HEK293 (cell line): ENCODE measurements at regions not wholly inside any gene's neighbourhood (a gene's known extent, or its start where the extent isn't known, plus 50 kb on each side); places are given as distances from the start of the nearest gene placed in this dataset.

Source experiments
- BCL11B ChIP-seq: fragments of 450-650 bp; formaldehyde crosslinking; IDR thresholded peaks from 2 replicates; pipeline ENCODE4 v1.5.1; 2016; ENCODE audit warnings: low read depth, missing biosample characterization, missing genetic modification characterization
- GLI2 ChIP-seq: fragments of 450-650 bp; formaldehyde crosslinking; IDR thresholded peaks from 2 replicates; pipeline ENCODE4; 2017; ENCODE audit warnings: missing biosample characterization, missing genetic modification characterization, low read depth, borderline replicate concordance
- GLIS2 ChIP-seq: fragments of 450-650 bp; formaldehyde crosslinking; IDR thresholded peaks from 2 replicates; pipeline ENCODE4 v1.5.1; 2016; ENCODE audit warnings: missing biosample characterization, missing genetic modification characterization
- HIC1 ChIP-seq: fragments of 450-650 bp; formaldehyde crosslinking; IDR thresholded peaks from 2 replicates; pipeline ENCODE4 v1.5.1; 2016; ENCODE audit warnings: missing biosample characterization, missing genetic modification characterization
- IKZF3 ChIP-seq: fragments of 450-650 bp; IDR thresholded peaks from 2 replicates; pipeline ENCODE4 v1.5.0; 2018; ENCODE audit warnings: missing biosample characterization, mild to moderate bottlenecking, missing genetic modification characterization, moderate library complexity
- ZBTB21 ChIP-seq: fragments of 450-650 bp; formaldehyde crosslinking; IDR thresholded peaks from 2 replicates; pipeline ENCODE4 v1.5.1; 2017; ENCODE audit warnings: missing biosample characterization, missing genetic modification characterization
- ZBTB48 ChIP-seq: fragments of 450-650 bp; formaldehyde crosslinking; IDR thresholded peaks from 2 replicates; pipeline ENCODE4 v1.5.1; 2016; ENCODE audit warnings: missing biosample characterization, missing genetic modification characterization
- ZBTB8A ChIP-seq: fragments of 450-650 bp; formaldehyde crosslinking; IDR thresholded peaks from 2 replicates; pipeline ENCODE4 v1.5.1; 2016; ENCODE audit warnings: missing biosample characterization, missing genetic modification characterization
- ZFP69B ChIP-seq: fragments of 450-650 bp; formaldehyde crosslinking; IDR thresholded peaks from 2 replicates; pipeline ENCODE4 v1.5.1; 2016; ENCODE audit warnings: missing biosample characterization, missing genetic modification characterization
- ZNF133 ChIP-seq: fragments of 450-650 bp; formaldehyde crosslinking; IDR thresholded peaks from 2 replicates; pipeline ENCODE4 v1.5.1; 2016; ENCODE audit warnings: missing biosample characterization, missing genetic modification characterization
- ZNF184 ChIP-seq: fragments of 450-650 bp; IDR thresholded peaks from 2 replicates; pipeline ENCODE4 v1.5.1; 2018; ENCODE audit warnings: missing biosample characterization, mild to moderate bottlenecking, missing genetic modification characterization
- ZNF221 ChIP-seq: fragments of 450-650 bp; formaldehyde crosslinking; IDR thresholded peaks from 2 replicates; pipeline ENCODE4 v1.5.1; 2017; ENCODE audit warnings: missing biosample characterization, missing genetic modification characterization, borderline replicate concordance
- ZNF366 ChIP-seq: fragments of 450-650 bp; formaldehyde crosslinking; conservative IDR thresholded peaks from 2 replicates; pipeline ENCODE4 v1.5.1; 2016; ENCODE audit warnings: missing biosample characterization, missing genetic modification characterization
- ZNF391 ChIP-seq: fragments of 450-650 bp; formaldehyde crosslinking; IDR thresholded peaks from 2 replicates; pipeline ENCODE4 v1.5.1; 2016; ENCODE audit warnings: low read depth, missing biosample characterization, missing genetic modification characterization, borderline replicate concordance
- ZNF423 ChIP-seq: fragments of 450-650 bp; formaldehyde crosslinking; IDR thresholded peaks from 2 replicates; pipeline ENCODE4 v1.5.1; 2016; ENCODE audit warnings: missing biosample characterization, missing genetic modification characterization
- ZNF449 ChIP-seq: fragments of 450-650 bp; formaldehyde crosslinking; IDR thresholded peaks from 2 replicates; pipeline ENCODE4 v1.5.1; 2017; ENCODE audit warnings: missing biosample characterization, mild to moderate bottlenecking, missing genetic modification characterization, moderate library complexity
- ZNF529 ChIP-seq: fragments of 450-650 bp; formaldehyde crosslinking; IDR thresholded peaks from 2 replicates; pipeline ENCODE4 v1.5.1; 2017; ENCODE audit warnings: missing genetic modification characterization, missing biosample characterization; ENCODE audit not compliant: insufficient replicate concordance
- ZNF530 ChIP-seq: fragments of 450-650 bp; formaldehyde crosslinking; IDR thresholded peaks from 2 replicates; pipeline ENCODE4 v1.5.1; 2016; ENCODE audit warnings: low read depth, missing biosample characterization, missing genetic modification characterization
- ZNF600 ChIP-seq: fragments of 450-650 bp; formaldehyde crosslinking; IDR thresholded peaks from 2 replicates; pipeline ENCODE4 v1.5.1; 2016; ENCODE audit warnings: missing biosample characterization, missing genetic modification characterization
- ZNF658 ChIP-seq: fragments of 450-650 bp; formaldehyde crosslinking; IDR thresholded peaks from 2 replicates; pipeline ENCODE4; 2016; ENCODE audit warnings: missing biosample characterization, missing genetic modification characterization
- ZNF677 ChIP-seq: fragments of 450-650 bp; IDR thresholded peaks from 2 replicates; pipeline ENCODE4 v1.5.0; 2018; ENCODE audit warnings: missing biosample characterization, mild to moderate bottlenecking, missing genetic modification characterization, moderate library complexity
- ZNF76 ChIP-seq: fragments of 450-650 bp; formaldehyde crosslinking; IDR thresholded peaks from 2 replicates; pipeline ENCODE4; 2016; ENCODE audit warnings: low read depth, missing biosample characterization, missing genetic modification characterization, borderline replicate concordance
- ZSCAN16 ChIP-seq: fragments of 450-650 bp; formaldehyde crosslinking; IDR thresholded peaks from 2 replicates; pipeline ENCODE4 v1.5.1; 2016; ENCODE audit warnings: missing biosample characterization, missing genetic modification characterization
- ZSCAN30 ChIP-seq: fragments of 450-650 bp; IDR thresholded peaks from 2 replicates; pipeline ENCODE4 v1.5.1; 2018; ENCODE audit warnings: missing biosample characterization, mild to moderate bottlenecking, missing genetic modification characterization, moderate library complexity
- TF ChIP-seq, protein P1 (sequence below): fragments of 450-650 bp; formaldehyde crosslinking; IDR thresholded peaks from 2 replicates; pipeline ENCODE4 v1.5.1; 2016; ENCODE audit warnings: missing biosample characterization, missing genetic modification characterization
- TF ChIP-seq, protein P2 (sequence below): fragments of 450-650 bp; formaldehyde crosslinking; optimal IDR thresholded peaks from 2 replicates; pipeline ENCODE3; 2016; ENCODE audit warnings: missing biosample characterization, mild to moderate bottlenecking, missing genetic modification characterization
- TF ChIP-seq, protein P3 (sequence below): fragments of 450-650 bp; formaldehyde crosslinking; IDR thresholded peaks from 2 replicates; pipeline ENCODE4 v1.5.1; 2016; ENCODE audit warnings: missing biosample characterization, missing genetic modification characterization
- TF ChIP-seq, protein P4 (sequence below): fragments of 450-650 bp; IDR thresholded peaks from 2 replicates; pipeline ENCODE4 v1.5.1; 2018; ENCODE audit warnings: missing biosample characterization, mild to moderate bottlenecking, missing genetic modification characterization

DNA sequence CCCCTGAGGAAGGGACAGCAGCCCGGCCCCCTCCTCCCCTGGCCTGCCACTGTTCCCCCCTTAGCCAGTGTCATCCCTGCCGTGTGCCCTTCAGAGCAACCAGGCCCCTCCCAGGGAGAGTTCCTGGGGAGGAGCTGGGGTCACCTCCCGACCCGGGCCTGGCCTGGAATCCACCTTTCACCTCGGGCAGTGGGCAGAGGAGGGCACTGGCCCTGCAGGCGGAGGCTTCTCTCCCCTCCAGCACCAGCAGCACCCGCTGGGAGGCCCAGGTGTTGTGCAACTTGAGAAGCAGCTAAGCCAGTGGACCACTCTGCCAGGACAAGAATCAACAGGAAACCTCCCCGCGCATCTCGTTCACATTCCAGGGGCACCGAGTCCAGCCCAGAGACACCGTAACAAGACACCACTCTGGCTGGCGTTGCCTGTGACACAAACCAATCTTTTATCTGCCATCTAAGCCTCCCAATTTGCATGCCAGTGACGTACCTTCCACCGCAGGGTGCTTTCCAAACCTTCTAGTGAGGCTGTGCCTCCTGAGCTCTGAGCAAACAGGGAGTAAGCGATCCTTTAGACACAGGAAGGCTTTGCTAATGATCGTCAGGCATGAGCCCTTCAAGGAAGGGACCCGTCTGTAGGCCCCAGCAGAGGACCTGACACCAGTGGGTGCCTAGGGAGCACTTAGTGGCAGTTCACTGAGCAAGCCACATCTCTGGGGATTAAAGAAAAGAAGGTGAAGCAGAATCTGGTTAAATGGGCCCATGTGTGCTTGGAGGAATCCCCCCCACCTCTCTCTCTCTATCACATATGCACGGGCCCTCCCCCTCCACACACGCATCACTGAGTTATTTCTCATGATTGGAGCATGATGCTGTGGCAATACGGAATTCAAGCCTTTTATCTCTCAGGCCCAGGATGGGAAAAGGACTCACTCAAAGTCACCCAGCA, 98.9 kb upstream of the TLE3 start (continued):
- TF ChIP-seq, protein P1, sequence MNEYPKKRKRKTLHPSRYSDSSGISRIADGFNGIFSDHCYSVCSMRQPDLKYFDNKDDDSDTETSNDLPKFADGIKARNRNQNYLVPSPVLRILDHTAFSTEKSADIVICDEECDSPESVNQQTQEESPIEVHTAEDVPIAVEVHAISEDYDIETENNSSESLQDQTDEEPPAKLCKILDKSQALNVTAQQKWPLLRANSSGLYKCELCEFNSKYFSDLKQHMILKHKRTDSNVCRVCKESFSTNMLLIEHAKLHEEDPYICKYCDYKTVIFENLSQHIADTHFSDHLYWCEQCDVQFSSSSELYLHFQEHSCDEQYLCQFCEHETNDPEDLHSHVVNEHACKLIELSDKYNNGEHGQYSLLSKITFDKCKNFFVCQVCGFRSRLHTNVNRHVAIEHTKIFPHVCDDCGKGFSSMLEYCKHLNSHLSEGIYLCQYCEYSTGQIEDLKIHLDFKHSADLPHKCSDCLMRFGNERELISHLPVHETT (tag by site-specific recombination): peak; percentile 91; the same call in 1 of the 2 replicates
- TF ChIP-seq, protein P2, sequence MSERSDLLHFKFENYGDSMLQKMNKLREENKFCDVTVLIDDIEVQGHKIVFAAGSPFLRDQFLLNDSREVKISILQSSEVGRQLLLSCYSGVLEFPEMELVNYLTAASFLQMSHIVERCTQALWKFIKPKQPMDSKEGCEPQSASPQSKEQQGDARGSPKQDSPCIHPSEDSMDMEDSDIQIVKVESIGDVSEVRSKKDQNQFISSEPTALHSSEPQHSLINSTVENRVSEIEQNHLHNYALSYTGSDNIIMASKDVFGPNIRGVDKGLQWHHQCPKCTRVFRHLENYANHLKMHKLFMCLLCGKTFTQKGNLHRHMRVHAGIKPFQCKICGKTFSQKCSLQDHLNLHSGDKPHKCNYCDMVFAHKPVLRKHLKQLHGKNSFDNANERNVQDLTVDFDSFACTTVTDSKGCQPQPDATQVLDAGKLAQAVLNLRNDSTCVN: peak; percentile 50
- peak; percentile 100 for TF ChIP-seq ZNF600
- TF ChIP-seq ZFP69B (tag by site-specific recombination): peak; percentile 70
- TF ChIP-seq, protein P3, sequence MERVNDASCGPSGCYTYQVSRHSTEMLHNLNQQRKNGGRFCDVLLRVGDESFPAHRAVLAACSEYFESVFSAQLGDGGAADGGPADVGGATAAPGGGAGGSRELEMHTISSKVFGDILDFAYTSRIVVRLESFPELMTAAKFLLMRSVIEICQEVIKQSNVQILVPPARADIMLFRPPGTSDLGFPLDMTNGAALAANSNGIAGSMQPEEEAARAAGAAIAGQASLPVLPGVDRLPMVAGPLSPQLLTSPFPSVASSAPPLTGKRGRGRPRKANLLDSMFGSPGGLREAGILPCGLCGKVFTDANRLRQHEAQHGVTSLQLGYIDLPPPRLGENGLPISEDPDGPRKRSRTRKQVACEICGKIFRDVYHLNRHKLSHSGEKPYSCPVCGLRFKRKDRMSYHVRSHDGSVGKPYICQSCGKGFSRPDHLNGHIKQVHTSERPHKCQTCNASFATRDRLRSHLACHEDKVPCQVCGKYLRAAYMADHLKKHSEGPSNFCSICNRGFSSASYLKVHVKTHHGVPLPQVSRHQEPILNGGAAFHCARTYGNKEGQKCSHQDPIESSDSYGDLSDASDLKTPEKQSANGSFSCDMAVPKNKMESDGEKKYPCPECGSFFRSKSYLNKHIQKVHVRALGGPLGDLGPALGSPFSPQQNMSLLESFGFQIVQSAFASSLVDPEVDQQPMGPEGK (tag by site-specific recombination): peak; percentile 95
- peak; percentile 33; the same call in 1 of the 2 replicates for TF ChIP-seq ZNF184
- no peak for TF ChIP-seq ZNF221 (tag by site-specific recombination)
- TF ChIP-seq, protein P4, sequence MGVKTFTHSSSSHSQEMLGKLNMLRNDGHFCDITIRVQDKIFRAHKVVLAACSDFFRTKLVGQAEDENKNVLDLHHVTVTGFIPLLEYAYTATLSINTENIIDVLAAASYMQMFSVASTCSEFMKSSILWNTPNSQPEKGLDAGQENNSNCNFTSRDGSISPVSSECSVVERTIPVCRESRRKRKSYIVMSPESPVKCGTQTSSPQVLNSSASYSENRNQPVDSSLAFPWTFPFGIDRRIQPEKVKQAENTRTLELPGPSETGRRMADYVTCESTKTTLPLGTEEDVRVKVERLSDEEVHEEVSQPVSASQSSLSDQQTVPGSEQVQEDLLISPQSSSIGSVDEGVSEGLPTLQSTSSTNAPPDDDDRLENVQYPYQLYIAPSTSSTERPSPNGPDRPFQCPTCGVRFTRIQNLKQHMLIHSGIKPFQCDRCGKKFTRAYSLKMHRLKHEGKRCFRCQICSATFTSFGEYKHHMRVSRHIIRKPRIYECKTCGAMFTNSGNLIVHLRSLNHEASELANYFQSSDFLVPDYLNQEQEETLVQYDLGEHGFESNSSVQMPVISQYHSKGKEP: peak; percentile 84
- no peak for TF ChIP-seq ZNF76 (tag by site-specific recombination)
- TF ChIP-seq IKZF3 (tag by site-specific recombination): peak; percentile 91
- TF ChIP-seq HIC1: no peak
- TF ChIP-seq ZNF677 (tag by site-specific recombination): no peak
- TF ChIP-seq ZNF529: peak; percentile 4
- TF ChIP-seq ZNF658 (tag by site-specific recombination): no peak
- peak; percentile 39; the same call in 1 of the 2 replicates for TF ChIP-seq ZNF449 (tag by site-specific recombination)
- peak; percentile 90 for TF ChIP-seq ZNF423 (tag by site-specific recombination)
- peak; percentile 82; the same call in 1 of the 2 replicates for TF ChIP-seq GLIS2 (tag by site-specific recombination)
- TF ChIP-seq ZBTB8A (tag by site-specific recombination): peak; percentile 92
- TF ChIP-seq ZSCAN16 (tag by site-specific recombination): peak; percentile 99
- no peak for TF ChIP-seq ZNF133
- TF ChIP-seq GLI2 (tag by site-specific recombination): 0 out of 2 replicates have a peak, but pooled peaks have one; percentile 50
- peak; percentile 95 for TF ChIP-seq ZBTB48 (tag by site-specific recombination)
- peak; percentile 95 for TF ChIP-seq ZBTB21 (tag by site-specific recombination)
- TF ChIP-seq BCL11B: peak; percentile 66; the same call in 1 of the 2 replicates
- no peak for TF ChIP-seq ZNF530
- TF ChIP-seq ZNF391 (tag by site-specific recombination): 0 out of 2 replicates have a peak, but pooled peaks have one; percentile 53
- TF ChIP-seq ZNF366 (tag by site-specific recombination): 0 out of 2 replicates have a peak, but pooled peaks have one; percentile 18
- peak; percentile 11; the same call in 1 of the 2 replicates for TF ChIP-seq ZSCAN30
